ENCODE measurements at regions not wholly inside any gene's neighbourhood (a gene's known extent, or its start where the extent isn't known, plus 50 kb on each side); places are given as distances from the start of the nearest gene placed in this dataset.

DNA sequence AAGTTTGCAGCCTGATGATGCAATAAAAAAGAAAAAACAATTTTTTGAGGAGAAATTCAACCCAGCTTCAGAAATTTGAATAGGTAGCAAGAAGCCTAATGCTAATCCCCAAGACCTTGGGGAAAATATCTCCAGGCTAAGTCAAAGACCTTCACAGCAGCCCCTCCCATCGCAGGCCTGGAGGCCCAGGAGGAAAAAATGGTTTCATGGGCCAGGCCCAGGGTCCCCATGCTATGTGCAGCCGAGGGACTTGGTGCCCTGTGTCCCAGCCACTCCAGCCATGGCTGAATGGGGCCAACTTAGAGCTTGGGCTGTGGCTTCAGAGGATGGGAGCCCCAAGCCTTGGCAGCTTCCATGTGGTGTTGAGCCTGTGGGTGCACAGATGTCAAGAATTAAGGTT, 210.3 kb downstream of the SUCLA2 start:
- H3K4me1 ChIP-seq (ENCODE audit: insufficient read depth, low read length): no peaks in the 10 kb centered on the region
- DNase-seq (ENCODE audit: low spot score): no peak
- no TSS peak for BruUV-seq (replicated peaks)
- CTCF ChIA-PET (ENCODE audit: low intra/inter-chr PET ratio, low total read pairs): no interaction called here
- WGBS (ENCODE audit: low lambda C conversion rate): 0% methylated on average over 2 of the region's 2 CpGs
- no peaks in the 10 kb centered on the region for H4K20me1 ChIP-seq (ENCODE audit: insufficient read depth, low read length)
- H3K4me2 ChIP-seq (ENCODE audit: low read depth, low read length): no peak overlapping the region
- TF ChIP-seq FOXC1 (CRISPR knock-in tag; IDR thresholded peaks at IDR 0.05; ENCODE audit: borderline replicate concordance): no peak
- no peak for TF ChIP-seq POLR2AphosphoS2 (IDR thresholded peaks at IDR 0.05; ENCODE audit: low read depth, low read length)
- no peak for TF ChIP-seq FOXK1 (CRISPR knock-in tag; IDR thresholded peaks at IDR 0.05; ENCODE audit: borderline replicate concordance, low read depth)
- no peak for TF ChIP-seq REL (CRISPR knock-in tag; conservative IDR thresholded peaks at IDR 0.05)
- TF ChIP-seq MYNN (CRISPR knock-in tag; IDR thresholded peaks at IDR 0.05; ENCODE audit: low read depth): no peak
- no peak for TF ChIP-seq ZSCAN29 (CRISPR knock-in tag; conservative IDR thresholded peaks at IDR 0.05)
- no peak for TF ChIP-seq ZNF224 (CRISPR knock-in tag; IDR thresholded peaks at IDR 0.05)
- TF ChIP-seq CHCHD3 (CRISPR knock-in tag; IDR thresholded peaks at IDR 0.05): no peak
- TF ChIP-seq GLI4 (CRISPR knock-in tag; IDR thresholded peaks at IDR 0.05; ENCODE audit: borderline replicate concordance): no peak
- no peak for TF ChIP-seq KAT7 (CRISPR knock-in tag; IDR thresholded peaks at IDR 0.05; ENCODE audit: borderline replicate concordance)
- TF ChIP-seq ZNF274 (CRISPR knock-in tag; IDR thresholded peaks at IDR 0.05): no peak
- TF ChIP-seq GFI1 (CRISPR knock-in tag; IDR thresholded peaks at IDR 0.05; ENCODE audit: borderline replicate concordance): no peak
- TF ChIP-seq, protein P1, sequence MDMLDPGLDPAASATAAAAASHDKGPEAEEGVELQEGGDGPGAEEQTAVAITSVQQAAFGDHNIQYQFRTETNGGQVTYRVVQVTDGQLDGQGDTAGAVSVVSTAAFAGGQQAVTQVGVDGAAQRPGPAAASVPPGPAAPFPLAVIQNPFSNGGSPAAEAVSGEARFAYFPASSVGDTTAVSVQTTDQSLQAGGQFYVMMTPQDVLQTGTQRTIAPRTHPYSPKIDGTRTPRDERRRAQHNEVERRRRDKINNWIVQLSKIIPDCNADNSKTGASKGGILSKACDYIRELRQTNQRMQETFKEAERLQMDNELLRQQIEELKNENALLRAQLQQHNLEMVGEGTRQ (IDR thresholded peaks at IDR 0.05; ENCODE audit: low read depth, low read length): no peak
- TF ChIP-seq, protein P1 (CRISPR knock-in tag; IDR thresholded peaks at IDR 0.05; ENCODE audit: borderline replicate concordance): no peak
- TF ChIP-seq ZBTB21 (CRISPR knock-in tag; IDR thresholded peaks at IDR 0.05): no peak
- TF ChIP-seq ZSCAN31 (CRISPR knock-in tag; IDR thresholded peaks at IDR 0.05; ENCODE audit: low read depth): no peak
- no peak for TF ChIP-seq STAG1 (CRISPR knock-in tag; IDR thresholded peaks at IDR 0.05)
- no peak for TF ChIP-seq ZNF33B (CRISPR knock-in tag; IDR thresholded peaks at IDR 0.05)
- no peak for TF ChIP-seq XRCC5 (optimal IDR thresholded peaks at IDR 0.05; ENCODE audit: low read length)
- no peak for TF ChIP-seq HDAC6 (IDR thresholded peaks at IDR 0.05; ENCODE audit: low read depth, low read length)
- no peak for TF ChIP-seq SALL2 (CRISPR knock-in tag; IDR thresholded peaks at IDR 0.05)
- H2AFZ ChIP-seq (ENCODE audit: low read length): no peak overlapping the region
- no peak overlapping the region for H3K4me3 ChIP-seq (replicated peaks in 1 of 3; ENCODE audit: insufficient read depth in 1 of 3, low read depth in 2 of 3, low read length in 3 of 3)
- in situ Hi-C loops (cut with HindIII; ENCODE audit: extremely low pct_ligation_motif_present, low pct_unique_long_range_greater_than_20kb): no loop called here
- intact Hi-C loops (cut with micrococcal nuclease; ENCODE audit: unreplicated experiment): loop anchor here (10.0 kb wide), 1 partner anchor 144 kb away; no protein-coding TSS in a partner anchor
- H3K9ac ChIP-seq (ENCODE audit: insufficient read depth, low read depth, low read length): no peak overlapping the region
- H3K9me3 ChIP-seq (ENCODE audit: low read length): peaks cover 26% of the 10 kb centered on the region
- POLR2A ChIA-PET: no interaction called here
- no peak overlapping the region for H3K27ac ChIP-seq (ENCODE audit: extremely low read length, insufficient read depth, low read length)
- ATAC-seq: no peak
- no peaks in the 10 kb centered on the region for H3K36me3 ChIP-seq (replicated peaks in 1 of 2; ENCODE audit: control insufficient read depth in 1 of 2, insufficient read depth in 2 of 2, low read length in 2 of 2)
- FAIRE-seq: no peak
- no peaks in the 10 kb centered on the region for H3K79me2 ChIP-seq (ENCODE audit: insufficient read depth, low read length)
- no peaks in the 10 kb centered on the region for H3K27me3 ChIP-seq (ENCODE audit: control insufficient read depth in 1 of 2, insufficient read depth in 2 of 2, low read length in 2 of 2)

Measured in HepG2 (cell line).